Lower lobe of right lung (tissue), 2 donors: ENCODE measurements at regions not wholly inside any gene's neighbourhood (a gene's known extent, or its start where the extent isn't known, plus 50 kb on each side); places are given as distances from the start of the nearest gene placed in this dataset.

Source experiments
- ATAC-seq, 2 donors: fragments of 200-7000 bp; cut with Tn5 transposase; one replicate each; pipeline ENCODE4 v1.9.1; 2020 to 2022; ENCODE audit warnings: mild to moderate bottlenecking in 2 of 2, moderate library complexity in 2 of 2
- DNase-seq: peaks from one replicate; pipeline ENCODE4 v3.0.0-alpha.2; 2020
- H3K27ac ChIP-seq: fragments of 200-600 bp; one replicate; pipeline ENCODE4 v1.8.0; 2022
- H3K27me3 ChIP-seq: fragments of 200-600 bp; one replicate; pipeline ENCODE4 v1.8.0; 2022; ENCODE audit warnings: low read depth
- H3K36me3 ChIP-seq: fragments of 200-600 bp; one replicate; pipeline ENCODE4 v1.8.0; 2022; ENCODE audit warnings: mild to moderate bottlenecking
- H3K4me1 ChIP-seq: fragments of 200-600 bp; one replicate; pipeline ENCODE4 v1.8.0; 2022
- H3K4me3 ChIP-seq: fragments of 200-600 bp; one replicate; pipeline ENCODE4 v1.8.0; 2022; ENCODE audit warnings: mild to moderate bottlenecking
- H3K9me3 ChIP-seq: fragments of 200-600 bp; one replicate; pipeline ENCODE4 v1.8.0; 2022
- intact Hi-C: fragments of 100-400 bp; cut with DNase I; formaldehyde crosslinking; loops from one replicate; pipeline ENCODE4 v1.11.0; 2022
- TF ChIP-seq, protein P1 (sequence below): fragments of 200-600 bp; IDR thresholded peaks from one replicate; pipeline ENCODE4 v1.8.0; 2022; ENCODE audit warnings: antibody characterized with exemption, mild to moderate bottlenecking
- donor health status: DM: no; HTN: yes; CAD: no; lungs with severe emphysema.

DNA sequence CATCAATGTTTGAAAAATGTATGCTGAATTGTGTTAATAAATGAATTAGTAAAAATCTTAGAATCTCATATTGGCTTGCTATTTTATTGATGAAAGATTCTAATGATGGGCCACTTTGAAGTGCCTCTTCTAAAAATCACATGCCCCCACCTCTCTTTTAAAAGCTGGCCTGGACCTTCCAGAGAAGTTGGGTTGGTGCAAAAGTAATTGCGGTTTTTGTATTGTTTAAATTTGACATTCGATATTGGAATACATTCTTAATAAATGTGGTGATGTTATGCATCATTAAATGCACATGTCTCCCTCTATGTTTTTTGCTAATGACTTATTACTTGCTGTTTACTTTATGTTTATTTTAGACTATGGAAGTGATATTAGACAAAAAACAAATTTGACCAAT is 314.6 kb upstream of the C16orf82 start:
- no peaks in the 10 kb centered on the region for H3K9me3 ChIP-seq
- no peaks in the 10 kb centered on the region for H3K27me3 ChIP-seq
- DNase-seq, result no peak
- intact Hi-C loops, result no loop called here
- TF ChIP-seq, protein P1, sequence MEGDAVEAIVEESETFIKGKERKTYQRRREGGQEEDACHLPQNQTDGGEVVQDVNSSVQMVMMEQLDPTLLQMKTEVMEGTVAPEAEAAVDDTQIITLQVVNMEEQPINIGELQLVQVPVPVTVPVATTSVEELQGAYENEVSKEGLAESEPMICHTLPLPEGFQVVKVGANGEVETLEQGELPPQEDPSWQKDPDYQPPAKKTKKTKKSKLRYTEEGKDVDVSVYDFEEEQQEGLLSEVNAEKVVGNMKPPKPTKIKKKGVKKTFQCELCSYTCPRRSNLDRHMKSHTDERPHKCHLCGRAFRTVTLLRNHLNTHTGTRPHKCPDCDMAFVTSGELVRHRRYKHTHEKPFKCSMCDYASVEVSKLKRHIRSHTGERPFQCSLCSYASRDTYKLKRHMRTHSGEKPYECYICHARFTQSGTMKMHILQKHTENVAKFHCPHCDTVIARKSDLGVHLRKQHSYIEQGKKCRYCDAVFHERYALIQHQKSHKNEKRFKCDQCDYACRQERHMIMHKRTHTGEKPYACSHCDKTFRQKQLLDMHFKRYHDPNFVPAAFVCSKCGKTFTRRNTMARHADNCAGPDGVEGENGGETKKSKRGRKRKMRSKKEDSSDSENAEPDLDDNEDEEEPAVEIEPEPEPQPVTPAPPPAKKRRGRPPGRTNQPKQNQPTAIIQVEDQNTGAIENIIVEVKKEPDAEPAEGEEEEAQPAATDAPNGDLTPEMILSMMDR, result no peak
- no peak overlapping the region for H3K27ac ChIP-seq
- ATAC-seq, result no peak
- no peaks in the 10 kb centered on the region for H3K36me3 ChIP-seq
- H3K4me3 ChIP-seq, result no peak overlapping the region
- no peaks in the 10 kb centered on the region for H3K4me1 ChIP-seq

DNA sequence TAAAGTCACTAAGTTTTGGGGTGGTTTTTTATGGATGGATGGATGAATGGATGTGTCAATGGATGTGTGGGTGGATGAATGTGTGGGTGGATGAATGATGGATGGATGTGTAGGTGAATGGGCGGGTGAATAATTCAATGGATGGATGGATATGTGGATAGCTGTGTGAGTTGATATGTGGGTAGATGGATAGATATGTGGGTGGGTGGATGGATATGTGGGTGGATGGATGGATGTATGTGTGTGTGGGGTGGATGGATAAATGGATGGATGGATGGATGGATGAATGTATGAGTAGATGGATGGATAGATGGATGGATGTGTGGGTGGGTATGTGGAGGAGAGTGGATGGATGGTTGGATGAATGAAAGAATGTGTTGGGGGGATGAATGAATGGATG is 310.1 kb upstream of the C16orf82 start:
- no peak for DNase-seq
- TF ChIP-seq, protein P1, result no peak
- Histone ChIP-seq H3K36me3 (no peaks in the 10 kb centered on the region), H3K4me3 (no peak overlapping the region), H3K9me3 (no peaks in the 10 kb centered on the region), H3K4me1 (no peaks in the 10 kb centered on the region), H3K27ac (no peak overlapping the region), H3K27me3 (no peaks in the 10 kb centered on the region)
- intact Hi-C loops, result no loop called here
- ATAC-seq, result no peak

DNA sequence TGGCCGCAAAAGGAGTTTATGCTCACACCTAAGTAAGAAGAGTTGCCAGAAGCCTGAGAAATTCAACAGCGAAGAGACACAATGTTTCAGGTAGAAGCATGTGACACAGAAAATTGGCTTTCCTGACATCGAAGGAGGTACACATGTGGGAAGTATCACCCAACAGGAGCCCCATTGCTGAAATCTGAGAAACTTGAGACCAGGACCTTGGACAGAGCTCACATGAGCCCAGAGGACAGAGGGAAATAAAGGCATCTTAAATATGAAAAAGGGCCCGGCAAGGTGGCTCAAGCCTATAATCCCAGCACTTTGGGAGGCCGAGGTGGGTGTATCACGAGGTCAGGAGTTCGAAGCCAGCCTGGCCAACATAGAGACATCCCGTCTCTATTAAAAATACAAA is 304.1 kb upstream of the C16orf82 start:
- DNase-seq, result no peak
- TF ChIP-seq, protein P1, result no peak
- ATAC-seq, result no peak
- Histone ChIP-seq H3K4me3 (no peak overlapping the region), H3K9me3 (no peaks in the 10 kb centered on the region), H3K4me1 (no peaks in the 10 kb centered on the region), H3K27ac (no peak overlapping the region), H3K36me3 (no peaks in the 10 kb centered on the region), H3K27me3 (no peaks in the 10 kb centered on the region)
- intact Hi-C loops, result no loop called here

- intact Hi-C loops, result no loop called here
- ATAC-seq (no peak), DNase-seq (no peak)
- H3K4me3 ChIP-seq, result no peak overlapping the region
- TF ChIP-seq, protein P1, result peak; percentile 32
- H3K36me3 ChIP-seq, result no peaks in the 10 kb centered on the region
- H3K4me1 ChIP-seq, result no peaks in the 10 kb centered on the region
- no peak overlapping the region for H3K27ac ChIP-seq
- no peaks in the 10 kb centered on the region for H3K27me3 ChIP-seq
- H3K9me3 ChIP-seq, result no peaks in the 10 kb centered on the region
Observed at GRCh38 chr16:26765087-26765486, 301.6 kb upstream of the C16orf82 start.

DNA sequence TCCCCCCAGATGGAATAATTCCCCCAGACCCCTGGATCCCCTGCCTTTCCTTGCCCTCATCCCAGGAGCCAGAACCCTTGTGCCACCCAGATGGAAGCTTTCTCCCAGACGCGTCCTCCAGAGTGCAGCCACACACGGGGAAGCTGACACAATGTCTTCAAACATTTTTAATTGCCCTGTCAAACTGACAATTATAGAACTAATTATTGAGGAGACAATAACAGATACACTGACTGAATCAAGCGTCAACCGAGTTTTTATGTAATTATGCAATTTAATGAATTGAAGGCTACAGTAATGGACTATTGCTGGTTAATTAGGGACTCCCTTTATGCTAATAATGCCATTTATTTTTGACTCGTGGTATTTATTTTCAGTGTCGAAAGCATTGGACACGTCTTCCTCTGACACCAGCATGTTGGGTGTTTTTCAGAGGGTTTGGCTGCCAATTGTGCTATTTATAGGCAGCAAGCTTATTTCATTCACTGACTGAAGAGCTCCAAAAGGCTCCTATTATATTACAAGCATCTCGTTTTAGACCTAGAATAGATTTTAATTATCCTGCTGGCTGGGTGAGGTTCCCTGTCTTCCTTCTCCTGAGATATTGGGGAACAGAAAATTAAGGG is 298.2 kb upstream of the C16orf82 start:
- Histone ChIP-seq H3K27ac (no peak overlapping the region), H3K4me1 (no peaks in the 10 kb centered on the region), H3K4me3 (no peak overlapping the region), H3K9me3 (no peaks in the 10 kb centered on the region), H3K36me3 (no peaks in the 10 kb centered on the region), H3K27me3 (no peaks in the 10 kb centered on the region)
- TF ChIP-seq, protein P1, result no peak
- intact Hi-C loops, result no loop called here
- ATAC-seq, result no peak
- DNase-seq, result no peak
